Loucy (cell line): ENCODE measurements at regions not wholly inside any gene's neighbourhood (a gene's known extent, or its start where the extent isn't known, plus 50 kb on each side); places are given as distances from the start of the nearest gene placed in this dataset.

Source experiments
- EZH2phosphoT487 ChIP-seq: fragments of 200-600 bp; IDR thresholded peaks from 2 replicates; pipeline ENCODE4 v1.6.1; 2018; ENCODE audit warnings: antibody characterized with exemption, mild to moderate bottlenecking, moderate library complexity, borderline replicate concordance
- TF ChIP-seq, protein P1 (sequence below): fragments of 200-600 bp; sonication (generic); conservative IDR thresholded peaks from 2 replicates; pipeline ENCODE4 v1.5.1; 2014; ENCODE audit warnings: mild to moderate bottlenecking, antibody characterized with exemption, low read length

DNA sequence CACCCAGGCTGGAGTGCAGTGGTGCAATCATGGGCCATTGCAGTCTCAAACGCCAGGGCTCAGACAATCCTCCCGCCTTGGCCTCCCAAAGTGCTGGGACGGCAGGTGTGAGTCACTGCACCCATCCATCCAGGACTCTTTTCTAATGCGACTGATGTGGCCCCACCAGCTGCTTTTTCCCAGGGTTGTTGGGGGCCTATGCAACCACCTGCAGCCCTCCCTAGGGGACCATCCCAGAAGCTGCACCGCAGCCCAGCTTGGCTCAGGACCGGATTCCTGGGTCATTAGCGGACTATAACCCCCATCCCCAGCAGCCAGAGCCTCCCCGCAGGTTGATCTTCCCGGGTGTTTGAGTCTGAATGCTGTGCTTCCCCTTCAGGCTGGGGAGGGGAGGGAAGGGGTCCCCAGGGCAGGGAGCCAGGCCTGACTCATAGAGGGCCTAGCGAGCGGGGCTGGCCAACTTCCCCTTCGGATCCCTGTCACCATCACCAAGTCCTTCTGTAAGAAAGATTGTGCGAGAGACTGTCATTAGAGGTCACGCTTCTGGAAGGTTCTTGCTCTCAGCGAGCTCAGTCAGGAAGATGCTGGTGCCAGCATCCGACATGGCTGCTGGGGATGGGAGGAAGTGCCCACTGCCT is 108.7 kb upstream of the ACTRT2 start:
- TF ChIP-seq, protein P1, sequence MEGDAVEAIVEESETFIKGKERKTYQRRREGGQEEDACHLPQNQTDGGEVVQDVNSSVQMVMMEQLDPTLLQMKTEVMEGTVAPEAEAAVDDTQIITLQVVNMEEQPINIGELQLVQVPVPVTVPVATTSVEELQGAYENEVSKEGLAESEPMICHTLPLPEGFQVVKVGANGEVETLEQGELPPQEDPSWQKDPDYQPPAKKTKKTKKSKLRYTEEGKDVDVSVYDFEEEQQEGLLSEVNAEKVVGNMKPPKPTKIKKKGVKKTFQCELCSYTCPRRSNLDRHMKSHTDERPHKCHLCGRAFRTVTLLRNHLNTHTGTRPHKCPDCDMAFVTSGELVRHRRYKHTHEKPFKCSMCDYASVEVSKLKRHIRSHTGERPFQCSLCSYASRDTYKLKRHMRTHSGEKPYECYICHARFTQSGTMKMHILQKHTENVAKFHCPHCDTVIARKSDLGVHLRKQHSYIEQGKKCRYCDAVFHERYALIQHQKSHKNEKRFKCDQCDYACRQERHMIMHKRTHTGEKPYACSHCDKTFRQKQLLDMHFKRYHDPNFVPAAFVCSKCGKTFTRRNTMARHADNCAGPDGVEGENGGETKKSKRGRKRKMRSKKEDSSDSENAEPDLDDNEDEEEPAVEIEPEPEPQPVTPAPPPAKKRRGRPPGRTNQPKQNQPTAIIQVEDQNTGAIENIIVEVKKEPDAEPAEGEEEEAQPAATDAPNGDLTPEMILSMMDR, result no peak
- no peak for TF ChIP-seq EZH2phosphoT487
